ENCODE measurements at regions not wholly inside any gene's neighbourhood (a gene's known extent, or its start where the extent isn't known, plus 50 kb on each side); places are given as distances from the start of the nearest gene placed in this dataset.

DNA sequence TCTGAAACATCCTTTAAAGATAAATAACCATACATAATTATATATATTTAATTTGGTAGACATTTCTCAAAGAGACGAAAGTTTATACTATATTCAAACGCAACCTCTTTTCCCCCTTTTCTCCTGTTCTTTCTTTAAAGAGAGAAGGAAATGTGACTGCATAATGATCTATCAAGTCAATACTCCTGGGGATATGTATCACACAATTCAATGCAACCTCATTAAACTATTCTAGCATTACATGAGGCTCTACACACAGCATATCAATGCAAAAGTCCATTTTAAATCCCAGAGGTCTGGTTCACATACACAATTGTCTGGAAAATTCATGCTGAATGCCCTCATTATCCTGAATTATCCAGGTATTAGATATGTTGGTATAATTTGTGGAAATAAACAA lies 330.7 kb downstream of the LMX1A start:
- no peak for DNase-seq (ENCODE audit: low spot score)

DNA sequence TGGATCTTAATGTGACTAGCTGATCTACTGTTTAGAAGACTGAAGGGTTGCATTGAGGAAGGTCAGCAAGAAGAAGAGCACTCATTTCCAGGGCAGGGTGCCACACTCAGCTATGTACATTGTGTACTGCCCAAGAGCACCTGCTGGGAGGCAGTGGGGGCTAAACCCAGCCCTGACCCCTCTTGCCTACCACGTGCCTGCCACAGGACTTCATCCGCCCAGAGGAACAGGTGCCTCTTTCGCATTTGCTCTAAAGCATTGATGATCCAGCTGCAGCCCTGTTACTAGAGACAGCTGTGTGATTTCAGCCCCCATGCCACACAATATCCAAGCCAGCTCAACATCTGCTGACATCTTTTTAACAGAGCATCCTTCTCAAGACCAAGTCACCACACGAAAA lies 341.8 kb downstream of the LMX1A start:
- DNase-seq (ENCODE audit: low spot score), result no peak

DNA sequence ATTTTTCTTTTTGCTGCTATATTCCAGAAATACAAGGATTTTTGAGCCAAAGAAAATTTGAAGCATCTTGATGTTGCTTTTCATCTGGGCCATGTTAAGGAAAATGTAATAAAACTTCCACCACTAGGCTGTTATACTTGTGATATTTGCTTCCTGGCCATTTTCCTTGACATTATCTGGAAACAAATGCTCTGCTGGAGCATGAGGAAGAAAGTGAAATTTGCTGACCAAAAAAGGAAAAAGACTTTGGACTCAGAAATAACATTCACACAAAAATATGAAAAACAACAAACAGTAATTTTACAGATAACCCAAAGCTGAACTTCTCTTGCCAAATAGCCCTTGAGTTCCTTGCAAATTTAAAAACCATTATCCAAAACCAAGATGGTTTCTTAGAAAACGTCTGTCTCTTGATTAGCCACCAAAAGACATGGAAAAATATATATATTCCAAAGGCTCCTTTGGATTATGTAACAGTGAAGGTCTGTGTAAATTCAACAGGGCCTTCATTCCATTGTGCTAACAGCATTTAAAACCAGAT lies 344.5 kb downstream of the LMX1A start:
- no peak for DNase-seq (ENCODE audit: low spot score)

DNA sequence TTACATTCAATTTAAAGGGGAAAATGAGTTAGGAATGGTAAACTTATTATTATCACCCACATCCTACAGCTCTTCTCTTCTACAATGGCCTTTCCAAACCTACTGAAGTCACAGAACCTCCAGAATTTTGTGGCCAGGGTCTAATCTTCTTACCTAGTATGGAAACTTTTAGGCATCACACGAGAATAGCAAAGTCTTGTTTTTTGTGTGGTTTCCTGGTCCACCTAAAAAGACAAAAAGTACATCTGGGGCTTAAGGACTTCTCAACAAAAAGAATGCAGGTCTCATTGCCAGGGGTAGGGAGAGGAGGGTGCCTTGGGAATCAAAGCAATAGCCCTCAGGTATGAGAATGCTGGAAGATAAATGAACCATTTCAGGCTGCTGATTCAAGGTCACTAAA lies 345.3 kb downstream of the LMX1A start:
- DNase-seq (ENCODE audit: low spot score), result no peak

DNA sequence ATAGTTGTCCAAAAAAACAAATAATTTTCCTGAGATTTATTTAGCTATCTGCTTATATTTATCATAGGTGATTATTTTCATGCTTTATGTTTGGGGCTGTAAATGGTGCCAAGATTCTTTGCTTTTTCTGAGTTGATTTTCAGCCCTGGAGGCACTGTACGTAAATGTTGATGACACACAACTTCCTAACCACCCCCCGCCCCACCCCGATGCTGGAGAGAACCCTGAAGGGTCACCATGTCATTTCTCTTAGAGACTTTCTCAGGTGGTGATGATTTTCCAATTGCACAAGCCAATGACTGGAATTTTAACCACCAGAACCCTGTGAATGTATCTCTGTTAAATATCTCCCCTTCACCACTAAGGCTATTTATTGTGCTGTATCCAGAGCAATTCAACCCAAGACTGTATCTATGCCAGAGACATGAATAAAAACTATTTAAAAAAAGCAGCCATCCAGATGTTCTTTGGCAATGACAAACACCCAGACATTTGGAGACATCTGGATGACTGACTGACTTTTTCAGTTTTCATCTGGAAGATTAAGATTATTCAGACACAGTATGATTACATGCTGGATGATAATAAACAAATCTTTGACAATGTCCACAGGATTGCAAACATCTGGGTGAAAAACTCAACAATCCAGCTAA lies 346.0 kb downstream of the LMX1A start:
- DNase-seq (ENCODE audit: low spot score), result no peak

DNA sequence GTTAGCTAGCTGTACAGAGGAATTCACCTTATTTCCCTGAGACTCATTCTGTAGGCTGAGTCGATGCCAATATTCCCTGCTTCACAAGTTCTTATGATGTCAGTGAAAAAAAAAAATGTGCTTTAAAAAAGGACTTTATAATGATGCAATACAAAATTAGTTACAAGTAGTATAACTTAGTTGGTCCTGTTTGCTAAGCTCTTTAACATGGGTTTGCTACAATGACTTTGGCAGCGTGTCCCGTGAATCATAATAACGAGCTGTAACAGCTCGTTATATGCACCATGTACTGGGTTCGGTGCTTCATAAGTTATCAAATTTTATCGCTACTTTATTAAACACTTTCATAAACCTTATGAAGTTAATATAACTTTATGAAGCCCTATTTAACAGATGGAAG lies 349.7 kb downstream of the LMX1A start:
- no peak for DNase-seq (ENCODE audit: low spot score)

DNA sequence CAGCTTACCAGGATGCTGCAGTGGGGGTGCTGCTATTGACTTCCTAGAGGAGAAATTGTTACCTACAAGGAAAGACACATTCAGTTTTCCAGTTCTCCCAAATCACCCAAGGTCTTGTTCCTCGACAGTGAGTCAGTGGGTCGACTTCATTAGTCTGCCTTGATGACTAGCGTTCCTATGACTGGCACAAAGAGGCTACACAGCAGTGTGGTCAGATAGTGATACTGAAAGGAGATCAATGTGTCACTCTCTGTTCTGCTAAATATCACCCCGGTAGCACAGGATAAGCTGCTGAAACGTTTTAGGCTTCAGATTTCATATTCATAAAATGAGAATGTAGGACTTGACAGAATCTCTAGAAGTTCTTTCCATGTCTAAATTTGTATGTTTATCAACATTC lies 357.4 kb downstream of the LMX1A start:
- DNase-seq (ENCODE audit: low spot score), result no peak

DNA sequence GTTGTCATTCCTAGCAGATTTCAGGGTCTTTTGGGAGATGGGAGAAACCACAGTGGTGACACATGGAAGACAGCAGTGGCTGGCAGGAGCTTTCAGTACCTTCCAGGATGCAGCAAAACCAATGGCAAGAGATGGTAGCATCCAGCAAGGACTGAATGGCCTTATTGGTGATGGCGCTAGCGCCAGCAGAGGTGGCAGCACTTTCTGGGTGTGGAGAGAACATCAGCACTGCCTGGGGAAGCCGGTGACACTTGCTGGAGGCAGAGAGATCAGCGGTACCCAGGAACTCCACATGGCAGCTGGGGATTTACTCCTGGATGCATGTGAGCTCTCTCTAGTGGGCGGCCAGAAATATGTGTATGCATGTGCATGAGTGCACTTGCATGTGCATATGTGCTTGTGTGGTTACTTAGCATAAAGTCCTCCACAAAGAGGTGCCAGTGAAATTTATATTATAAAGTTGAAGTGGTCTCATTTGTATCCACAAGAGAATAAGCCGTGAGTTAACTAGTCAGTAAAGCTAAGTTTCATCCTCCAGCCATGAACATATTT lies 364.7 kb downstream of the LMX1A start:
- no peak for DNase-seq (ENCODE audit: low spot score)

DNA sequence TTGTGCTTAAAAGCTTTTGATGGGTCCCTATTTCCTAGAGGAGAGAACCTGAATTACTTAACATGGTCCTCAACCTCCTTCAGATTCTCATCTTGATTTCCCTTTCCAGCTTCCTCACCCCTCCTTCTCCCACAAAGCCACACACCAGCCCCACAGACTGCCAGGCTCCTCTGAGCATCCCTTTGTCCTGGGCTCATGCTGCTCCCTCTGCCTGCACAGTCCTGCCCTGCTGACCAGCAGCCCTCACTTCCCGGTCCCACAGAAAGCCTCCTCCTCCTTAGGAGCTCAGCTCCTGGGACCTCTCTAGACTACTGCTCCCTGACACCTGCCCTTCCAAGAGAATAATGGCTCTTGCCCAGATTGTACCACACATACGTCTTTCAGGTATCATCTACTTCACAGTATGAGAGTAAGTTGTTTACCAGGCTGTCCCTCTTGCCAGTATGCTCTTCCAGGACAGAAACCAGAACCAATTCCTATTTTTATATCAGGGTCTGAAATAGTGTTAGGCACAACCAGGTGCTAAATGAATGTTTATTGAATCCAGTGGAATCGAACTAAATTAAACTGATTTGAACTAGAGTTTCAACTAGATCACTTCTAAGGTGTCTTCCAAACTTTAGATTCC lies 373.4 kb downstream of the LMX1A start:
- DNase-seq (ENCODE audit: low spot score), result no peak

DNA sequence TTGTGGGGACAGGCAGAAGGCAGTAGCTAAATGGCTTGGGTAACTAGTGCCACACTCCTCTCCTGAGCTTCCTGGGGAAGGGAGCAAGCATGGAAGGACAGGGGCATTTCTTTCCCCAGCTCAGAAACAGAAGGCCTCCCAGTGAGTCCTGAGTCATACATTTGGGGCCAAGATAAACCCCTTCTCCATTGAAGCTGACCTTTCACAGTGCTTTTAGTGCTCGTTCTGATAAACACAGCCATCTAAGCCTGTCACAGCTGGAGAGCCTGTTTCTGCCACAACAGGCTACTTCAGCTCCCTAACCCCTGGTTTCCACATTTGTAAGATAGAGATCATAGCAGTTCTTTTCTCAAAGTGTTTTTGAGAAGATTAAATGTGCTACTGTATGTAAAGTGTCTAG lies 374.0 kb downstream of the LMX1A start:
- DNase-seq (ENCODE audit: low spot score), result no peak

DNA sequence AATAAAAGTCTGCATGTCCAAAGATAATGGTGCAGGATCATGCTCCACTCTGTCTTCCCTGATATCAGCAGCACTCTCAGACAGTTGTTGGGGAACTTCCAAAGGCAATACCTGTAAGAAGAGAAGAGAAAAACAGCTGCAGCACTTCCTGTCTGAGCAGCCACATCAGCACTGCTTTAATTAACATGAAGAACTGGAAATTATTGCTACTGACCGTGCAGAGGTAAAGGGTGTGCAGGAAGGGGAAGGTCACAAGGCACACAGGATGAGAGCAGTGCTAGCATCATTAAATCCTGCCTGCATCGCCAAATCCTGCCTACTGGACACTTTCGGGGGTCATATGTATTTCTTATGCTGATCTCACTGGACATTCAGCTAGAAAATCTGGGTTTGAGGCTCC lies 379.0 kb downstream of the LMX1A start:
- no peak for DNase-seq (ENCODE audit: low spot score)

DNA sequence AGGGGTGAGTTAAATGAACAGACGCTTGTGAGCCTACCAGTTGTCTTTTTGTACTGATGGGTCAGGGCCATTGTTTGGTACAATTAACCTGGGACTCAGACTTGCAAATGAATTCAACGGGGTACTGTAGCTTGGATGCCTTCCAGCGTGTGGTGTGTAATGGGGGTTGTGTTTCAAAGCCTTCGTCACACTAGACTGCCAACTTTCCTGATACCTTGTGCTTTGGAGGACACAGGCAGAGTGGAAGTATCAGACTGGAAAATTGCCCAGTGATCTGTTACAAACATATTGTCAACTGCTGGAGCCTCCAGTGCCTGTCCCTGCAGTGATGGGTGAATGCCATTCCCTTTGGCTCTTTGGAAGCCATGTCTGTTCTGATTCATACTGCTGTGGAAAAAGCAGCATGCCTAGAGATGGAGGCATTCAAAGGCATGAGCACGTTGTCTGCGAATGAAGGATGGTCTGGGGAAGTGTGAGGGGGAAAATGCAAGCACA lies 384.5 kb downstream of the LMX1A start:
- no peak for DNase-seq (ENCODE audit: low spot score)

DNA sequence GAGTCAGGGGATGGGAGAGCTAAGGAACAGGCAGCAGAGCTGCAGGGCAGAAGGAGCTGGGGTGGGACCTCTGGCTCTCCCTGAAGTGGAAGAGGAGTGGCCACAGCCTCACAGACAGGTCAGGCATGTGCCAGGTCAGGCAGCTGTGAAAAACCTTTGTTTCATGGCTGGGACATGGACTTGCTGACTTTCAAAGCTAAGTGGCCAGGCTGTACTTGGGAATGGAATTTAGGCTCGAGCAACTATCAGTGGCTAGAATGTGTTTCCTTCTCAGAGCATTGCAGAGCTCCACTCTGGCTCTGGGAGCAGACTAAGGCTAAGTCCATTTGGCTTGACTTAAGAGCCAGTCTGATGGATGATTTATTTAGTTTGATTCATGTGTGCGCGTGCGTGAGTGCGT lies 385.1 kb downstream of the LMX1A start:
- no peak for DNase-seq (ENCODE audit: low spot score)

DNA sequence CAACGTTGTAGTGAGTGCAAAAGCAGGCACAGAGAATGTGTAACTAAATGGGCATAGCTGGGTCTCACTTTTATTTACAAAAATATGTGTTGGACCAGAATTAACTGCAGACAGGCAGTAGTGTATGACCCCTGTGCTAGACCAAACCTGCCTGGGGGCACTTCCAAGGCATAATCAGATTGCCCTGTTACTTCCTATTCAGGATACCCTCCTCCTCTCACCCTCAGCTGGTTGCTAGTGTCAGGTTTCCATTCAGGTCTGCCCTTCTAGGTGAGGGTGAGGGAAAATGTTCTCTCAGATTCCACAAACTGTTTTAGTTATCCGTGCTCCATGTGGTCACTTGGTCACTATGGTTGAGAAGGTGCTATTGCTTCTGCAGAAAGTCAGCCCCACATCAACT lies 387.3 kb downstream of the LMX1A start:
- DNase-seq (ENCODE audit: low spot score), result no peak

DNA sequence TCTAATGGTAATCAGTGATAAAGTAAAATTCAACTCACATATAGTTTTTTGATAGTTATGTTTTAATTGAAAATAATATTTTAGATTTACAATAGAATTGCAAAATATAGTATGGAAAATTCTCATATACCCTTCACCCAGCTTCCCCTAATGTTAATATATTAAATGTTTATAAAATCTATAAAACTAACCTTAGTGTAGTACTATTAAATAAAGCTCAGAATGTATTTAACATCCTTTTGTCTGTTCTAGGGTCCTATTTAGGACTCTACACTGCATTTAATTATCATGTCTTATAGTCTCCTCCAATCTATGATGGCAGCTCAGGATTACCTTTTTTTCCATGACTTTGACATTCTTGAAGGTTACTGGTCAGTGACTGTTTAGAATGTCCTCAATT lies 389.2 kb downstream of the LMX1A start:
- DNase-seq (ENCODE audit: low spot score), result no peak

DNA sequence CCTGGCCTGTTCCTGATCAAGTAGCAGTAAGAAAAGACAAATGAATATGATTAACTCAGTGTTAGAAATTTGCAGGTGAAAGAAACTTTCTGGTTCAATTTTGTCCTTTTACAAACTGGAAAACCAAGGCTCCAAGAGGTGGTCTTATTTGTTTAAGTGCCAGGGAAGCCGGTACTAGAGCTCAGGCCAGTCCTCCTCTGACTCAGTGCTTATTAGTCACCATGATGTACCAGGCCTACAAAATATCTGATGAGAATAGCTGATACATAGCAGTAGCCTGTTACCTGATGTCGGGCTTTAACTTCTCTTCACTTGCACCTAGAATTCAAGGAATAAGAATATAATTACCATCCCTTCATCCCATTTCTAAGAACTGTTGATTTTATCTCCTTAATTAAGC lies 394.8 kb downstream of the LMX1A start:
- DNase-seq (ENCODE audit: low spot score), result no peak

DNA sequence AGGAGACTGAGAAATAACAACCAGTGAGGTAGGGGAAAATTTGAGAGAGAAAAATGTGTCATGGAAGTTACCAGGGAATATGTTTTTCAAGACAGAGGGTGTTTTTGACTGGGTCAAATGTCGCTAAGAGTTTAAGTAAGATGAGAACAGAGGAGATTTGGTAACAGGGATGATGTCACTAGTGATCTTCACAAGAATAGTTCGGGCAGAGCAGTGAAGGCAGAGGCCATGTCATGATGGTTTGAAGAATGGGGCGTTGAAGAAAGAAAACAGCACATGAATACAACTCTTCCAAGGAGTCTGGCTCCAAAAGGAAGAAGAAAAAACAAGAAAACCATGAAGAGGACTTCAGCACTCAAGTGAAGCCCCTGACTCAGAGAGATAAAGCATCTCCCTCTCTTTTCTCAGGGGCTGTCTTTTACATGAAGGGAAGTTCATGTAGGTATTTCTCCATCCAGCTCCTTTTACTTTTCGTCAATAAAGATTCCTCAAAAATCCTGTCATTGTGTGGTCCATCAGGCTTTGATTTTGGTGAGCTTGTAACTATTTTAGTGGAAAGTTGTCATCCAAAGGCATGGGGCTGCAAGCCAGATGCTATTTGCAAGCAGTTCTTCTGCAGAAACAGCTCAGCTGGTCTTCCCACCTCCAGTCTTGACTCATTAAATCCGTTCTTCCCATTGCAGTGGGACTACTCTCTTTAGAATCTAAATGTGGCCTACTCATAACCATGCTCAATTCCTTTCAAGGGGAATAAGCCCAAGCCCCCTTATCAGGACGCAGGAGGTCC lies 397.3 kb downstream of the LMX1A start:
- DNase-seq (ENCODE audit: low spot score), result no peak

DNA sequence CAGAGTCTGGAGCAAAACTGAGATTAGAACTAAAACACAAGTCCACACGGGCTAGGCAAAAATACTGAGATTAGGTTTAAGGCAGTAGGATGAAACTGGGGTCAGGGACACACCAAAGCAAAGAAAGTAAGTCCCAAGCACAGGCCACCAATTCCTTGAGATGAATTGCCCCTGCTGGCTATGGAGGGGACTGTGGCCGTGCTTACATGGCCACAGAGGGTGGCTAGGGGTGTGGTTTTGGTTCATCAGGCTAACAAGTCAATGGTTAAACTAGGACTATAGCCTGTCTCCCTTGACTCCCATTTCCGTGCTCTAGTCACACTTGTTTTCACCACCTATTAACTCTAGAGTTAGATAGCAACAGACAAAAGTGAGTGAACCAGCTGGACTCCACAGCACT lies 394.8 kb downstream of the PBX1 start:
- no peak for DNase-seq (ENCODE audit: low spot score)

DNA sequence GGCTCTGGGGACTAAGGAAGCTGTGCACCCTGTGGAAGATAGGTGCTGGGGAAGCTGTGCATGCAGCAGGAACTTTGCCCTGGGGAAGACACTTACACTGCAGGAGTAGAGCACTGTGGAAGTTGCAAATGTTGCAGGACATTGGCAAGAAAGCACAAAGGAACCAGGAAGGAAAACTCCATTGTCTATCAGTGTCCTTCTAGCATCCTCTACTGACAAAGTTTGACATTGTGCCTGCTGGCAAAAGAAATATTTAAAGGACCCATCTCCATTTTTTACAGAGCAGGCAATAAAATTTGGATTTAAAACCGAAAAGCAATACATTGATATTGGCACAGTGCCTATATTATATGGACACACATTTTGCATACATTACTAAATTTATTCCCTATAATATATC lies 394.1 kb downstream of the PBX1 start:
- DNase-seq (ENCODE audit: low spot score), result no peak

DNA sequence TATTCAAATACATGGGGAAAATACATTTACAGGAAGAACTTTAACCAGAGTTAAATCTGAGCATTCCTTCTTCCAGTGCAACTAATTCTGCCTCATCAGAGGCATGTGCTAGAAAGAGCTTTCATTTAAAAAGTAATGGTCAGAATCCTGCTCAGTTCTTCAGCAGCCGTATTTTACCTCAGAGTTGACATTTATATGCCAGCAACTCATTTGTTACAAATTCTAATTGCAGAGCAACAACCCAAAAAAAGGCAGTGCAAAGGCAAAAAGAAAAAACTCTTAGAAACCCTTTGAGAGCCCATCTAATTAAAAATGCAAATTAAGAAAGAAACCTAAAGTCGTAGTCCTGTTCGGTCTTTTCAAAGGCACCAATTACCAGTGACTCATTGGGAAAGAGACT lies 392.5 kb downstream of the PBX1 start:
- no peak for DNase-seq (ENCODE audit: low spot score)

DNA sequence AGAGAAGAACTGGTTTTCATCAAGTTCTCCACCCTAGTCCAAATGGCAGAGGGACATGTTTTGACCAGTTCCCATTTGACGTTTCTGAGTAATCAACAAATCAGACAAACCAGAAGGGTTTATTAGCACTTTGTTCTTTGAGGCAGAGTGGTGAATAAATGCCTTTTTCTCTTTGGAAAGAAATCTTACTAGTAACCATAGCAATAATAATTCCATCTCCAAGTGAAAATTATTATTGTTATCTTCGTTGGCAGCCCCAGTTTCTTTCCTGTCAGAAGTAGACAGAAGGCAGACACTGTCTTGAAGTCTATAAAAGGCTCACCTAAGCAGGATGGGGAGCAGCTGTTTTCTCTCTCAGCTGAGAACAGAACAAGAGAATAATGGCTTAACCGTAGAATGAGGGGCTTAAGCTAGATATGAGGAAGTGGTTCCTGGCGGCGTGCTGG lies 391.6 kb downstream of the PBX1 start:
- peak; percentile 15 for DNase-seq (ENCODE audit: low spot score)

DNA sequence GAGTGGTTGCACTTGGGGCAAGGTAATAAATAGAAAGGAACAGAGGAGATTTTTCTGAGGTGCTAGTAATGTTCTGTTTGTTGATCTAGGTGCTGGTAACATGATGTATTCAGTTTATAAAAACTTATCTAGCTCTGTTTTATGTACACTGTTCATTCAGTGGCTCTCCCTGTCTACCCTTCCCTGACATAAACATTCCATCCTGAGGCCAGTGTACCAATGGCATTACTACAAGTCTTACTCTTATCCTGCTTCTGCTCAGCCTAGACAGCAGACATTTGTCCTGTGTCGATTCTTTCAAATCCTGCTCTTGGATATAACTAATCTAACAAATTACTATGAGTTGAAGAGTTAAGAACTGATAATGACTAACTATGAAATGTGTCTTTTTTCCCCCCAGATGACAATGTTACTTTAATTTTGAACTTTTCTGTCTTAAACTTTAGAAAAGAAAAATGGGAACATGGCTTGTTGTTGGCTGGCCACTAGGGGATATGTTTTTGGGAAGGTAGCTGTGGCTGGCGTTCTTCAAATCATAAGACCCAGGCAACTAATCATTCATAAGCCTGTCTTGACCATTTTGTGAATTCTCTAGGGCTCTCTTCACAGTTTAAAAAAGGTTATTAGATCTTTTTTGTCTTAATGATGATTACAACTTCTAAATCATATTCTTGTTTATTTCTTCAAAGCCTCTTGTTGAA lies 390.9 kb downstream of the PBX1 start:
- DNase-seq (ENCODE audit: low spot score), result no peak
